Coronary artery (tissue), 2 donors: ENCODE measurements at regions not wholly inside any gene's neighbourhood (a gene's known extent, or its start where the extent isn't known, plus 50 kb on each side); places are given as distances from the start of the nearest gene placed in this dataset.
"Not testable (repeated sequence)": the region's sequence is repeated elsewhere in the genome, so short reads cannot be mapped to it uniquely, and the experiment has no call there.

ENCODE experiments used
- DNase-seq: peaks from one replicate; pipeline ENCODE4 v3.0.0-alpha.2; 2017; ENCODE audit warnings: low spot score
- H3K27ac ChIP-seq, 2 donors: fragments of 200-600 bp; sonication (generic); one replicate each; pipeline ENCODE4 v1.5.1; 2016 to 2019
- H3K4me3 ChIP-seq: fragments of 200-600 bp; sonication (generic); 2 replicates; pipeline ENCODE4 v1.5.1; 2016; ENCODE audit warnings: mild to moderate bottlenecking, moderate library complexity
- CTCF ChIP-seq: fragments of 200-600 bp; sonication (generic); IDR thresholded peaks from one replicate; pipeline ENCODE4 v1.5.1; 2019; ENCODE audit warnings: antibody characterized with exemption

- H3K4me3 ChIP-seq, result no peak overlapping the region
- no peak for DNase-seq
- H3K27ac ChIP-seq, result no peak overlapping the region
- no peak for TF ChIP-seq CTCF
Observed at GRCh38 chr2:3105814-3106569, 271.6 kb downstream of the EIPR1 start.

- not testable (repeated sequence) for H3K4me3 ChIP-seq, DNase-seq, H3K27ac ChIP-seq
Observed at GRCh38 chr2:3104958-3105813, 272.4 kb downstream of the EIPR1 start.

- Histone ChIP-seq H3K27ac (no peak overlapping the region), H3K4me3 (no peak overlapping the region)
- DNase-seq, result no peak
- TF ChIP-seq CTCF, result no peak
Observed at GRCh38 chr2:3104261-3104660, 273.4 kb downstream of the EIPR1 start.

- Histone ChIP-seq H3K4me3 (no peak overlapping the region), H3K27ac (no peak overlapping the region)
- no peak for DNase-seq
- TF ChIP-seq CTCF, result no peak
Observed at GRCh38 chr2:3102922-3103569, 274.6 kb downstream of the EIPR1 start.

DNA sequence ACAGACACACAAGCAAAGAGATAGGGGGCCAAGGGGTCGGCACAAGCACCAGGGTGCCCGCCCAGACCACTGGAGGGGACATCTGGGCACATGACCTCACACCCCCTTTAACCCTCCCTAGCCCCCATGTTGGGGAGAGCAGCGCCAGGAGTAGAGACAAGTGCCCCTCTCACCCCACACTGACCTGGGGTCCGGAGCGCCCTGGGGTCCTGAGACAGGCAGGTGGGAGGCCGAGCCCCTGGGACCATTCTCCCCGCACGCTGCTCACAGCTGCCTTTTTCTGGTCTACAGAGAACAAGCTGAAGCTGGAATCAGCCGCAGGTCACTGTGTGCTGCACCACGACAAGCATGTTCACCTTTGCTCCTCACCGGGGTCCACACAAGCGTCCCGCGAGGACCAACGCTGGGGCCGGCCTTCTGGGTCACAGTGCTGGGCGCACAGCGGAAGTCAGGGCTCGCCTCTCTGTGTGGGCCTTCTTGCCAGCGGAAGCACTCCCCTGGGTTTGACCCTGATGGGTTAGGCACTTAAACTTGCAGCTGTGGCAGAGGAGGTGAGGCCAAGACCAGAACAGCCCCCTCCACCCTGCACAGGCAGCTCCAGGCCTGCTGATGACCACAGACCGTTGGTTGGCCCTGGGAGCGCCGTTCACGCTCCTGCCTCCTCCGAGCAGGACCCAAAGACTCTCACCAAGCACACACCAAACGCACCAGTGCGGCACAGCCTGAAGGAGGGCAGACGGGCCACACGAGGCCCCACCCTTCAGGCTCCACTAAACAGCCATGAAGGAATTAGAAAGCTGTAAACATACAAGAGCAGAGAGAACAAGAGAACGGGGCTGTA, 275.3 kb downstream of the EIPR1 start:
- H3K4me3 ChIP-seq, result no peak overlapping the region
- TF ChIP-seq CTCF, result no peak
- DNase-seq, result no peak
- no peak overlapping the region for H3K27ac ChIP-seq

DNA sequence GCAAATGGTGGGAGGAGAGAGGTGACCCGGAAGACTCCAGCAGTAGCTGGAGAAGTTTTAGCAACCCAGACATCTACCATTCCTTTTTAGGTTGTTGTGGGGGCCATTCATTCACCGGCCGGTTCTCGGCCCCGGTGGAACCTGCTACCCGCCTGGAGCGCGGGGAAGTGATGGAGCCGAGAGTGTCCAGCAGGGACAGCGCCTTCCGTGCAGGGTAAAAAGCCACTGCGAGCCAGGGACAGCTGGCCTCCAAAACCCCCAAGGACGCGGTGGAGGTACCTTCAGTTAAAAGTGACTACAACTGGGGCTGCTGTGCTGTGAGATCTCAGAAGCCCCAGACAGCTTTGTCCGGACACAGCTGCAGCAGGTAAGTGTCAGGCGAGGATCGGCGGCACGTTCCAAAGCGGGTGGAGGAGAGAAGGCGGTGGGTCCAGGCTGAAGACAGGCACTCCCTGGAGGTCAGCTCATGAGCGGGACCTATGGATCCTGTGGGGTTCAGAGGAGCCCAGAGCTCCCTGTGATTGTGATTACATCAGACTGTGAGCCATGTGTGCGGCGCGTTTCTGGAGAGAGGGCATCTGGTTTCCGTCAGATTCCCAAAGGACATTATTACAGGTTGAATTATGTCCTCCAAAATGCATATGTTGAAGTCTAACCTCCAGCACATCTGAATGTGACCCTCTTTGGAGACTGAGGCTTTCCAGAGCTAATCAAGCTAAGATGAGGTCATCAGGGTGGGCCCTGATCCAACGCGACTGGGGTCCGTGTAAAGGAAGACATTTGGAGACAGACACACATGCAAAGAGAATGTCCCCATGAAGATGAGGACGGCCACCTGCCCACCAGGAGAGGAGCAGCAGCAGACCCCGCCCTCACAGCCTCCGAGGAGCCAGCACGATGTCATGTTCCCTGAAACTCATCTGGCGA, 276.3 kb downstream of the EIPR1 start:
- TF ChIP-seq CTCF, result no peak
- no peak overlapping the region for H3K4me3 ChIP-seq
- H3K27ac ChIP-seq, result no peak overlapping the region
- DNase-seq, result no peak
